MM.1S (cell line): ENCODE measurements at regions not wholly inside any gene's neighbourhood (a gene's known extent, or its start where the extent isn't known, plus 50 kb on each side); places are given as distances from the start of the nearest gene placed in this dataset.

Source experiments
- CTCF ChIP-seq: fragments of 300-600 bp; sonication (generic); IDR thresholded peaks from 2 replicates; pipeline ENCODE4 v1.5.1; 2016; ENCODE audit warnings: antibody characterized with exemption, low read length, mixed read lengths
- EZH2 ChIP-seq: fragments of 300-600 bp; sonication (generic); optimal IDR thresholded peaks from 2 replicates; pipeline ENCODE3; 2017; ENCODE audit warnings: low read depth, mild to moderate bottlenecking, antibody characterized with exemption, low read length, mixed read lengths
- EZH2phosphoT487 ChIP-seq: fragments of 300-600 bp; sonication (generic); IDR thresholded peaks from 2 replicates; pipeline ENCODE4 v1.6.1; 2018; ENCODE audit warnings: antibody characterized with exemption, low read length

GRCh38 chr10:130423455-130424305 is 287.5 kb downstream of the GLRX3 start:
- TF ChIP-seq CTCF, result no peak
- TF ChIP-seq EZH2, result no peak
- TF ChIP-seq EZH2phosphoT487, result no peak
